CD4-positive, alpha-beta T cell (primary cell): ENCODE measurements at regions not wholly inside any gene's neighbourhood (a gene's known extent, or its start where the extent isn't known, plus 50 kb on each side); places are given as distances from the start of the nearest gene placed in this dataset.

ENCODE experiments used
- ATAC-seq: fragments of 200-7000 bp; cut with Tn5 transposase; one replicate; pipeline ENCODE4 v1.10.0; 2022; ENCODE audit warnings: mild to moderate bottlenecking; ENCODE audit not compliant: poor library complexity
- CTCF ChIA-PET: fragments of 350-600 bp; sonication (Branson Sonifier 250); formaldehyde crosslinking; loops from one replicate; lab custom pipeline; 2021; ENCODE audit warnings: antibody characterized with exemption, inconsistent platforms; lab: Charles Lee
- POLR2A ChIA-PET: fragments of 350-600 bp; sonication (Branson Sonifier 250); formaldehyde crosslinking; loops from one replicate; lab custom pipeline; 2021; ENCODE audit warnings: antibody characterized with exemption, inconsistent platforms; lab: Charles Lee
- DNase-seq, 14 experiments: peaks; one replicate each; pipeline ENCODE4 v3.0.0-alpha.2; 2013 to 2020; ENCODE audit warnings: mixed read lengths in 2 of 14
- H3K27ac ChIP-seq, 2 donors: one replicate each; pipeline versions ENCODE4 v1.5.1 to v1.7.0; 2013; ENCODE audit warnings: low read length in 2 of 2, low read depth in 1 of 2, mild to moderate bottlenecking in 1 of 2
- H3K27me3 ChIP-seq, 2 experiments: 1 replicate in 1 of 2; 2 replicates in 1 of 2; pipeline versions ENCODE4 v1.6.1 to v1.7.0; 2013; ENCODE audit warnings: low read length in 2 of 2, control low read depth in 1 of 2, mild to moderate bottlenecking in 1 of 2, moderate library complexity in 1 of 2; ENCODE audit not compliant: insufficient read depth in 2 of 2, control insufficient read depth in 1 of 2
- H3K36me3 ChIP-seq: one replicate; pipeline ENCODE4 v1.6.1; 2013; ENCODE audit warnings: low read length, control low read depth; ENCODE audit not compliant: insufficient read depth
- H3K4me1 ChIP-seq: one replicate; pipeline ENCODE4 v1.6.1; 2013; ENCODE audit warnings: low read length, control low read depth; ENCODE audit not compliant: insufficient read depth
- H3K4me3 ChIP-seq: one replicate; pipeline ENCODE4 v1.5.1; 2013; ENCODE audit warnings: mild to moderate bottlenecking, low read length, moderate library complexity
- H3K9me3 ChIP-seq, 2 experiments: 1 replicate in 1 of 2; 2 replicates in 1 of 2; pipeline versions ENCODE4 v1.6.1 to v1.7.0; 2013; ENCODE audit warnings: low read length in 2 of 2, mild to moderate bottlenecking in 2 of 2, control low read depth in 1 of 2, moderate library complexity in 1 of 2; ENCODE audit not compliant: control insufficient read depth in 1 of 2, insufficient read depth in 1 of 2
- H3K27ac Mint-ChIP-seq: one replicate; pipeline ENCODE4 v1.8.0; 2020; ENCODE audit warnings: mixed read lengths
- H3K27me3 Mint-ChIP-seq: one replicate; pipeline ENCODE4 v1.8.0; 2021; ENCODE audit warnings: mixed read lengths
- H3K36me3 Mint-ChIP-seq: one replicate; pipeline ENCODE4 v1.8.0; 2021; ENCODE audit warnings: low read depth, mixed read lengths
- H3K4me1 Mint-ChIP-seq: one replicate; pipeline ENCODE4 v1.8.0; 2021; ENCODE audit warnings: low read depth, mixed read lengths
- H3K4me3 Mint-ChIP-seq: one replicate; pipeline ENCODE4 v1.8.0; 2020; ENCODE audit warnings: mild to moderate bottlenecking, mixed read lengths
- H3K9me3 Mint-ChIP-seq: one replicate; pipeline ENCODE4 v1.8.0; 2020; ENCODE audit warnings: mixed read lengths
- intact Hi-C, 2 experiments: fragments of 100-400 bp; cut with DNase I in 1 of 2; cut with micrococcal nuclease in 1 of 2; formaldehyde crosslinking; loops; one replicate each; pipeline versions ENCODE4 v1.15.1 to v1.9.0; 2023 to 2025; cut with DNase I, micrococcal nuclease
- TF ChIP-seq, protein P1 (sequence below): fragments of 200-600 bp; IDR thresholded peaks from one replicate; pipeline ENCODE4 v1.8.0; 2022; ENCODE audit warnings: antibody characterized with exemption, mild to moderate bottlenecking

DNA sequence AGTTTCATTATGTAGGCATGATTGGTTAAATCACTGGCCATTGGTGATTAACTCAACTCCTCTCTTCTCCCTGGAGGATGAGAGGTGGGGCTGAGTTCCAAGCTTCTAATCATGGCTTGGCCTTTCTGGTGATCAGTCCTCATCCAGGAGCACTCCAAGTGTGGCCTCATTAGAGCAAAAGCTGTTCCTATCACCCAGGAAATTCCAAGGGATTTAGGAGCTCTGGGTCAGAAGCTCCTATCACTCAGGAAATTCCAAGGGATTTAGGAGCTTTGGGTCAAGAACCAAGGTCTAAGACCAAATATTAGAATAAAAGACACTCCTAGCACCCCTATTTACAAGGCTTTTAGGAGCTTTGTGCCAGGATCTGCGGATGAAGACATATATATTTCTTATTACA lies 168.0 kb upstream of the BDNF start:
- CTCF ChIA-PET, result no interaction called here
- Histone ChIP-seq H3K9me3 (peaks cover 0 to 10% of the 10 kb centered on the region in 2 experiments), H3K4me1 (no peaks in the 10 kb centered on the region), H3K27ac (no peak overlapping the region), H3K27me3 (no peaks in the 10 kb centered on the region), H3K4me3 (no peak overlapping the region), H3K36me3 (no peaks in the 10 kb centered on the region)
- Mint-ChIP-seq H3K36me3 (no peaks in the 10 kb centered on the region), H3K27ac (no peak overlapping the region), H3K4me3 (no peak overlapping the region), H3K9me3 (peaks cover 3% of the 10 kb centered on the region), H3K4me1 (no peaks in the 10 kb centered on the region), H3K27me3 (peaks cover 8% of the 10 kb centered on the region)
- DNase-seq, result no peak
- TF ChIP-seq, protein P1, sequence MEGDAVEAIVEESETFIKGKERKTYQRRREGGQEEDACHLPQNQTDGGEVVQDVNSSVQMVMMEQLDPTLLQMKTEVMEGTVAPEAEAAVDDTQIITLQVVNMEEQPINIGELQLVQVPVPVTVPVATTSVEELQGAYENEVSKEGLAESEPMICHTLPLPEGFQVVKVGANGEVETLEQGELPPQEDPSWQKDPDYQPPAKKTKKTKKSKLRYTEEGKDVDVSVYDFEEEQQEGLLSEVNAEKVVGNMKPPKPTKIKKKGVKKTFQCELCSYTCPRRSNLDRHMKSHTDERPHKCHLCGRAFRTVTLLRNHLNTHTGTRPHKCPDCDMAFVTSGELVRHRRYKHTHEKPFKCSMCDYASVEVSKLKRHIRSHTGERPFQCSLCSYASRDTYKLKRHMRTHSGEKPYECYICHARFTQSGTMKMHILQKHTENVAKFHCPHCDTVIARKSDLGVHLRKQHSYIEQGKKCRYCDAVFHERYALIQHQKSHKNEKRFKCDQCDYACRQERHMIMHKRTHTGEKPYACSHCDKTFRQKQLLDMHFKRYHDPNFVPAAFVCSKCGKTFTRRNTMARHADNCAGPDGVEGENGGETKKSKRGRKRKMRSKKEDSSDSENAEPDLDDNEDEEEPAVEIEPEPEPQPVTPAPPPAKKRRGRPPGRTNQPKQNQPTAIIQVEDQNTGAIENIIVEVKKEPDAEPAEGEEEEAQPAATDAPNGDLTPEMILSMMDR, result no peak
- intact Hi-C loops, result no loop called here
- ATAC-seq, result no peak
- POLR2A ChIA-PET, result no interaction called here

DNA sequence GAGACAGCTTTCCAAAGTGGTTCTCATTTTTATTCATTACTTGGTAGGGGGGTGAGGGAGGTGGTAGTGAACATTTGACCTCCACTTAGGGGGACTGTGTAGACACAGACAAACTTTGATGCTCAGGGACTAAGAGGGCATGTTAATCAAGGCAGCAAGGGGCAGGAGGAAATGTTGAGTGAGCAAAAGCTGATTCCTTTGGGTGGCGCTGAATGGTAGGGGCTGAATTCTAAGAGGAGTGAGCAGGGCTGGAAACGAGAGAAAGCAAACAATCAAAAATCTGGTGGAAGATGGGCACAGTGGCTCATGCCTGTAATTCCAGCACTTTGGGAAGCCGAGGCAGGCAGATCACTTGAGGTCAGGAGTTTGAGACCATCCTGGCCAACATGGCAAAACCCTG lies 164.8 kb upstream of the BDNF start:
- H3K9me3 ChIP-seq, result peaks cover 0 to 5% of the 10 kb centered on the region in 2 experiments
- DNase-seq (no peak), ATAC-seq (no peak)
- H3K27me3 Mint-ChIP-seq, result peaks cover 5% of the 10 kb centered on the region
- H3K9me3 Mint-ChIP-seq, result no peaks in the 10 kb centered on the region
- H3K27me3 ChIP-seq, result no peaks in the 10 kb centered on the region
- TF ChIP-seq, protein P1, result no peak
- no peaks in the 10 kb centered on the region for H3K4me1 Mint-ChIP-seq
- no peak overlapping the region for H3K4me3 Mint-ChIP-seq
- no peak overlapping the region for H3K27ac Mint-ChIP-seq
- ChIA-PET CTCF (no interaction called here), POLR2A (no interaction called here)
- no peak overlapping the region for H3K27ac ChIP-seq
- no peak overlapping the region for H3K4me3 ChIP-seq
- no peaks in the 10 kb centered on the region for H3K4me1 ChIP-seq
- H3K36me3 Mint-ChIP-seq, result no peaks in the 10 kb centered on the region
- intact Hi-C loops, result no loop called here
- no peaks in the 10 kb centered on the region for H3K36me3 ChIP-seq

DNA sequence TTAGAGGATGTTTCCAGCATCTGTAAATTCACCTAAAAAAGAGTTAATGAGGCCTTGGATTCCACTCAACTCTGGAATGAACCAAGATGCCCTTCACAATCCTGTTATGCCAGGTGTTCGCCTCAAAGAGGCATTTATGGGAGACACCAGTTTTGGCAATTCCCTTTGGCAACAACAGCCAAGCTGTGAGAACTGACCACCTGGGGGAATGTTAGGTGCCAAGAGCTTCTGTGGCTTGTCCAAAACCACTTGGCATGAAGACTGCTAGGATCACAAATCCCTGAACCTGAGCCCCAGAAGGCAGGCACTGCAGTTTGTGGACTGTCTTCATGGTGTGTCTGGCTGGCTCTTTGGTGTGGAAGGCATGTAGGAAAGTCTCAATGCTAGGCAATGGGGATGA lies 164.4 kb upstream of the BDNF start:
- POLR2A ChIA-PET, result no interaction called here
- Histone ChIP-seq H3K27ac (no peak overlapping the region), H3K4me1 (no peaks in the 10 kb centered on the region), H3K27me3 (no peaks in the 10 kb centered on the region), H3K4me3 (no peak overlapping the region), H3K36me3 (no peaks in the 10 kb centered on the region), H3K9me3 (peaks cover 0 to under 1% of the 10 kb centered on the region in 2 experiments)
- Mint-ChIP-seq H3K27ac (no peak overlapping the region), H3K36me3 (no peaks in the 10 kb centered on the region), H3K4me1 (no peaks in the 10 kb centered on the region), H3K27me3 (peaks cover 5% of the 10 kb centered on the region), H3K4me3 (no peak overlapping the region), H3K9me3 (no peaks in the 10 kb centered on the region)
- intact Hi-C loops, result no loop called here
- CTCF ChIA-PET, result no interaction called here
- DNase-seq (no peak), ATAC-seq (no peak)
- TF ChIP-seq, protein P1, result no peak
